Mucosa of gallbladder (tissue), 1 donor: ENCODE measurements at regions not wholly inside any gene's neighbourhood (a gene's known extent, or its start where the extent isn't known, plus 50 kb on each side); places are given as distances from the start of the nearest gene placed in this dataset.

Experiments used
- DNase-seq: peaks from one replicate; pipeline ENCODE4 v3.0.0-alpha.2; 2020; ENCODE audit warnings: low spot score
- donor health status: DM: no; HTN: no; CAD: no.

DNA sequence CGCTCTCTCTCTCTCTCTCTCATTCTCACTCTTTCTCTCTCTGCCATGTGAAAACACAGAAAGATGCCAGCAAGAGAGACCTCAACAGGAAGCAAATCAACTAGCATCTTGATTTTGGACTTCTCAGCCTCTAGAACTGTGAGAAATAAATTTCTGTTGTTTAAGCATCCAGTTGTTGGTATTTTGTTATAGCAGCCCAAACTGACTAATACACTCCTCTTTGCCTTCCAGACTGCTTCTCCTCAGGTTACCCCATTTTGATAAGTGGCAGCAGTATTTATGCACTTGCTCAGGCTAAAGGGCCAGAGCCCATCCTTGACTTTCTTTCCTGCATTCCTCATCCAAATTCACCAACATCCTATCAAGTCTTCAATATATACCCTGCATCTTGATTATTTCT is 76.6 kb upstream of the NANOGP8 start:
- DNase-seq, result no peak

DNA sequence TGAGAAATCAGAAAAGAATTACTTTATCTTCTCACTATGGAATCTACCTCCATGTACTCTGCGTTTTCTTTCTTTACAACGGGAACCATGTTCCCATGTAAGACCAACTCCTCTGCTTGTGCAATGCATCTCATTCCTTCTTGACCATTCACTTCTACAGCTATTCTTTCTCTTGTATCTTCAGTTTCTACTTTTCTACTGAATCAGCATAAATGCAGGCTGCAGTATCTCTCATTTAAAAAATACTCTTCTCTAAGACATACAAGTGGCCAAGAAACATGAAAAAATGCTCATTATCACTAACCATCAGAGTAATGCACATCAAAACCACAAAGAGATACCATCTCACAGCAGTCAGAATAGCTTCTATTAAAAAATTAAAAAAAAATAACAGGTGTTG is 74.1 kb upstream of the NANOGP8 start:
- no peak for DNase-seq

DNA sequence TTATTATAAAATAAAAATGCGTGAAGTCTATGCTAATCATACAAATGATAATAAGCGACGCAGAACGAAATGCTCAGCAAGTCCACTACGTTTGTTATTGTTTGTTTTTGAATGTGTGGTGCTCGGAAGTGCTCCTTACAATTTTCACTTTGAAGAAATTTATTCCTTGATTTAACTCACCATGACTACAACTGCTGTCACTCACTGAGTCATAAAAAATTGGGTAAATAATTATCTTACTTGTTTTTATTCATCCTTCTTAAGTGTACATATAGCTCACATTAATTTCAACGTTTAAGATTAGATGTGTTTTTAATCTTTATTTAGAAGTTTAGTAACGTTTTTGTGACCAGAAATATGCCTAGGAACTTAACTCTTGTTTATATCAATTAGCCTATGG is 66.7 kb upstream of the NANOGP8 start:
- DNase-seq, result no peak

DNA sequence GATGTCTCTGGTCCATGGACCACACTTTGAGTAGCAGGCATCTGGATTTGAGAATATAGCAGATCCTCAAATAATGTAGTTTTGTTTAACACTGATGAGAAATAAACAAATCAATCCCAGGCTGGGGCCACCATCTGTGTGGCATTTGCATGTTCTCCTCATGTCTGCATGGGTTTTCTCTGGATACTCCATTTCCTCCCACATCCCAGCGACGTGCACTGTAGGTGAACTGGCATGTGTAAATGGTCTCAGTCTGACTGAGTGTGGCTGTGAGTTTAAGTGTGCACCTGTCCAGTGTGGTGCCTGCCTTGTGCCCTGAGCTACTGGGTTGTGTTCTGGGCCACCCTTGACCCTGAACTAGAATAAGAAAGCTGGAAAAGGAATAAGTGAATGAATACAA is 66.3 kb upstream of the NANOGP8 start:
- no peak for DNase-seq

DNA sequence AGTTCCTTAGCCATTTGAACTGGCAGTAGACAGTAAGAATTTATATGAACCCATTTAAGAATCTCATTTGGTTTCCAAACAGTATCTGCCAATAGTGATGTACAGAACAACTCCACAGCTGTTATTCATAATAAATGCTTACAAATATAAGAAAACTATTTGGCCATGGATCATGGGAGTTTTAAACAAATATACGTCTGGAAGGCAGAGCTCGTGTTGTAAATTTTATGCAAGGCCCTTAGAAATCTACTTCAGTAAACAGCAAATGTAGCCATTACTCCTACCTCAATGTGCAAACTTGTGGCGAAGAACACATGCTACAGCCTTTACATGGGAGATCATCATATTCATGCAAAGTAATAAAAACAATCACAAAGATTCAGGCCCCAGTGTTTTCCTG is 65.3 kb upstream of the NANOGP8 start:
- DNase-seq, result no peak

DNA sequence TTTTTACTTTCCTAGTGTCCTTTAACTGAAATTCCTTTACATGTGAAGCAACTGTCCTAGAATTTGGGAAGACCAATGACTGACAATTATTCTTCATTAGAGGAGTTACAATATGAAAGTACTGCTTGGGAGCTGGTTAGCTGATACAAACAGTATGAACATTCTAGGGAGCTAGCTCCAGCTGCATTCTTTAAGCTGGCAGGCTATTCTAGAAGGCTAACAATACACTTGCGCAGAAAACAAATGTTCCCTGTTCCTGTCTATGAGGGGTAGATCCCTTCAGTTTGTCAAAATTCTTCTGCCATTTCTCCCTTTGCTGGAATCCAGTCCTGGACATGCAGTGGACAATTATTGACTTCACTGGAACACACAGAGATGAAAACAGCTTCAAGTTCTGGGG is 60.2 kb upstream of the NANOGP8 start:
- DNase-seq, result no peak

DNA sequence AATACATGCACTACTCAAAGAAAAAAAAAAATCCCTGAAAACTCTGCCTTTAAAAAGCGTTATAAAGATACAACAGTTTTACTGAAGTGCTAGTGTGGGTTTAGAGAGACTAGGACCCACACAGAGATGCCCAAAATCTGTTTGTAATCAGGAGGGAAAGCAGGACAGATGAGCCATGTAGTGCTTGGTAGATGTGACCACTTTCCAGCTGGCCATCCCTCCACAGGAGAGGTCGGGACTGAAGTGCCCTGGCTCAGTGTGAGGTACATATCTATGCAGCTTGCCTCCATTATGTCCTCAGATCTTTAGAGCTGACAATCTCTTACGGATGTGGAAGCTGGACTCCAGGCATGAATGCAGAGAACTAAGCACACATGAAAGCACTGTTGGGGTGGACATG is 57.5 kb upstream of the NANOGP8 start:
- DNase-seq, result no peak

DNA sequence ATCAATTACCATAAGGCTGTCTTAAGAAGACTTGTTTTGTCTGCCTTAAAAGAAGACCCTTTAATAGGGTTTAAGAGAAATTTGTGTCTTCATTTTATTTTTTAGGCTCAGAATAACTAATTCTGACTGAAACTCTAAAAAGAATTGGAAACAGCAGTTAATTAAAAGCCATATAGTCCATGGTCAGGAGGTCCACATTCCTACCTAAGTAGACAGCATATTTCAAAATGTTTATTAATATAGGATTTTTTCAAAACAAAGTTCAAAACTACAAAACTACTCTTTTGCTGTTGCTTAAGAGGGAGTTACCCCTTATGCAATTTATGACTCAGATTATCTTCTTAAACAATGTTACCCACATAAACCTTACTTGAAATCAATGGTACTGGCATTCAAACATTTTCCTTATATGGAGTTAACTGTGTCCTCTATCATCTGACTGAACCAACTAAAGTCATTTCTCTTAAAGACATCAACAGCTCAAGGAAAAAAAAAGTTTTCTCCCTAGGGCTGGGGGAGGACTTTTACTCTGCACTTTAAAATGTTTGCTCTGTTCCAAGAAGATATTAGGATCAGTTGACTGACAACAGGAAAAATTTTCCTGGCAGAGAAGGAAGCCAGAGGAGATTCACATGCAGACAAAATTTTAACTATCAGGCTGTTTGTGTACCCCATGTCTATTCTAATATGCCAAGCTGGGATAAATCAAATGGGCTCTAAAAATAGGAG is 56.8 kb upstream of the NANOGP8 start:
- DNase-seq, result no peak

DNA sequence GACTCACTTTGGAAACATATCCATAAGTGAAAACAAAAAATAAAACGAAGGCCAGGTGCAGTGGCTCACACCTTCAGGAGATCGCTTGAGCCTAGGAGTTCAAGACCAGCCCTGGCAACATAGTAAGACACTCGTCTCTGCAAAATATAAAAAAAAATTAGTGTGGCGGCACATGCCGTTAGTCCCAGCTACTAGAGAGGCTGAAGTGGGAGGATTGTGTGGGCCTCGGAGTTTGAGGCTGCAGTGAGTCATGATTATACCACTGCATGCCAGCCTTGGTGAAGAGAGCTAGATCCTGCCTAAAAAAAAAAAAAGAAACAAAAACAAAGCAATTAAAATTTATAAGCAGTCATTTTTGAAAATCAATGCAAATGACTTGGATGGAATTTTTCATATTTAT is 54.7 kb upstream of the NANOGP8 start:
- DNase-seq, result no peak

DNA sequence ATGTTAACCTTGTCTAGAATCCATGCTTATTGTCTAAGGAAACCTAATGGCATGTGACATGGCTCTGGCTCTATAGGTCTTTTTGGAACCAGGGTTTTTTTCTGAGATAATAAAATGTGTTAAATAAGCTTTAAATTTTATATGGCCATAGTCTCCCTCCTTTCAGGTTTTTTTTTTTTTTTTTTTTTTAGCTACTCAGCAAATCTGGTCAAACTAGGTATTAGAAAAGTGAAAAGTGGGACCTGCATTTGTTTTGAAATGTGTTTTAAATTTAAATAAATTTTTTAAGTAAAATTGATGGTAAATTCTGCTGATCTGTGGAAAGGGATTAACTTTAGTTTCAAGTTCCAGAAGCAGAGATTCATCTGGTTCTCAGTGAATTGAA is 52.1 kb upstream of the NANOGP8 start:
- DNase-seq, result no peak

DNA sequence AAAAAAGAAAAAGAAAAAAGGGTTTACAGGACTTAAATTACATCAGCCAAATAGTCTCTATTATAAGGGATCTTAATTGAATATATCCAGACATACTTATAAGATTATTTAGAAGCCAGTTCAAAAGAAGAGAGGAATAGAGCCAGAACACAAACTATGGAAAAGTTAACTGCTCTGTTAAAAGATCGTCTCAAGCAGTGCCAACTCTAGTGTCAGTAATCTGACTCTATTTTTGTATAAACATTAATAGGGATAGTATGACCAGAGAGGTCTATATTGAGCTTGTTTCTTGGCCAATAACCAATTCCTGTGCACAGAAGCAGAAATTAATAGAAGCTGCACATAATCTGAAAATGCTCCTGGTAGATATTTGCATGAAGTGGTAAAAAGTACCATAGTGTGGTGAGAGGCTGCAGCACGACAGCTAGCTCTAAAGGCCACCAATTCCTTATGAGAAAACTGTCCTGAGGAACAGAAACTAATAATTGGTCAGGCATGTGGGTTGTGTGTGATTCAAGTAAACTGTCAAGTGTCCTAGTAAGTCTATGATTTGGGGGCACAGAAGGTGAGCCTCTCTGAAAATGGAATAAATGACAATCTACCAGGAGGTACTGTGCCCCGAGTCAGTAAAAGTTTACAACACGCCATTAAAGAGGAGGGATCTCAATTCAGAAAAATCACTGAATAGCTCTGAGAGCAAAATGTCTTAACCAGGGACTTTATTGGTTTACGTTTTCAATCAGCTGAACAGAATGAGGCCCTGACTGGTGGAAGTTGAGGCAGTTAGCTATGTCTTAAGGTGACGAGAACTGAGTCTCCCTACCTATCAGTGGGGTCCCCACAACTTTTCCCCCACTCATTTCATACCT is 51.5 kb upstream of the NANOGP8 start:
- no peak for DNase-seq
